GM23338 (cell line): ENCODE measurements at regions not wholly inside any gene's neighbourhood (a gene's known extent, or its start where the extent isn't known, plus 50 kb on each side); places are given as distances from the start of the nearest gene placed in this dataset.

Experiments used
- ATAC-seq: fragments of 200-7000 bp; cut with Tn5 transposase; 3 replicates; pipeline ENCODE4 v1.9.1; 2020
- DNase-seq: peaks from one replicate; pipeline ENCODE4 v3.0.0-alpha.2; 2015; ENCODE audit warnings: low spot score
- H2AFZ ChIP-seq: fragments of 200-600 bp; sonication (generic); 2 replicates; pipeline ENCODE4 v1.8.0; 2016; ENCODE audit warnings: antibody characterized with exemption, mild to moderate bottlenecking, moderate library complexity
- H3F3A ChIP-seq: fragments of 200-600 bp; sonication (generic); replicated peaks from 2 replicates; pipeline ENCODE4 v1.8.0; 2017; ENCODE audit warnings: antibody characterized with exemption, mixed run types, low read depth
- H3K27ac ChIP-seq: fragments of 200-600 bp; sonication (generic); 2 replicates; pipeline ENCODE4 v1.6.1; 2016; ENCODE audit warnings: low read depth
- H3K27me3 ChIP-seq: fragments of 200-600 bp; sonication (generic); 2 replicates; pipeline ENCODE4 v1.8.0; 2016; ENCODE audit warnings: mild to moderate bottlenecking, mixed run types, moderate library complexity; ENCODE audit not compliant: insufficient read depth
- H3K36me3 ChIP-seq: fragments of 200-600 bp; sonication (generic); 2 replicates; pipeline ENCODE4 v1.8.0; 2016; ENCODE audit warnings: mild to moderate bottlenecking; ENCODE audit not compliant: insufficient read depth
- H3K4me1 ChIP-seq: fragments of 200-600 bp; sonication (generic); 2 replicates; pipeline ENCODE4 v1.8.0; 2016; ENCODE audit warnings: mild to moderate bottlenecking, moderate library complexity; ENCODE audit not compliant: insufficient read depth
- H3K4me2 ChIP-seq: fragments of 200-600 bp; sonication (generic); 2 replicates; pipeline ENCODE4 v1.7.1; 2017; ENCODE audit warnings: mixed run types
- H3K4me3 ChIP-seq: fragments of 200-600 bp; sonication (generic); 2 replicates; pipeline ENCODE4 v1.6.1; 2016; ENCODE audit warnings: mixed run types
- H3K79me2 ChIP-seq: fragments of 200-600 bp; sonication (generic); replicated peaks from 2 replicates; pipeline ENCODE4 v1.8.0; 2017; ENCODE audit warnings: mild to moderate bottlenecking; ENCODE audit not compliant: insufficient read depth
- H3K9me2 ChIP-seq: fragments of 200-600 bp; sonication (generic); 2 replicates; pipeline ENCODE4 v1.8.0; 2017; ENCODE audit not compliant: insufficient read depth
- H4K20me1 ChIP-seq: fragments of 200-600 bp; sonication (generic); replicated peaks from 2 replicates; pipeline ENCODE4 v1.8.0; 2017; ENCODE audit warnings: mild to moderate bottlenecking; ENCODE audit not compliant: insufficient read depth
- H3K27ac Mint-ChIP-seq: 2 replicates; pipeline ENCODE4 v1.8.0; 2020; ENCODE audit warnings: inconsistent platforms, mild to moderate bottlenecking, moderate library complexity, mixed read lengths
- H3K27me3 Mint-ChIP-seq: 3 replicates; pipeline ENCODE4 v1.8.0; 2022; ENCODE audit warnings: low read depth, mild to moderate bottlenecking, moderate library complexity, mixed read lengths, inconsistent platforms; ENCODE audit not compliant: insufficient read depth, poor library complexity
- H3K36me3 Mint-ChIP-seq: 3 replicates; pipeline ENCODE4 v1.8.0; 2021; ENCODE audit warnings: low read depth, mild to moderate bottlenecking, inconsistent platforms, moderate library complexity, mixed read lengths
- H3K4me1 Mint-ChIP-seq: 3 replicates; pipeline ENCODE4 v1.8.0; 2020; ENCODE audit warnings: mild to moderate bottlenecking, inconsistent platforms, mixed read lengths
- H3K4me3 Mint-ChIP-seq: 3 replicates; pipeline ENCODE4 v1.8.0; 2021; ENCODE audit warnings: moderate library complexity, mild to moderate bottlenecking, inconsistent platforms, mixed read lengths
- H3K9me3 Mint-ChIP-seq: 3 replicates; pipeline ENCODE4 v1.8.0; 2020; ENCODE audit warnings: moderate library complexity, mild to moderate bottlenecking, inconsistent platforms, mixed read lengths
- EZH2 ChIP-seq: fragments of 200-600 bp; sonication (generic); IDR thresholded peaks from one replicate; pipeline ENCODE4 v1.8.0; 2017; ENCODE audit warnings: antibody characterized with exemption, mild to moderate bottlenecking, low read depth; ENCODE audit not compliant: unreplicated experiment
- STAT1 ChIP-seq: IDR thresholded peaks from one replicate; pipeline ENCODE4 v1.6.1; 2016; ENCODE audit warnings: antibody characterized with exemption; ENCODE audit not compliant: unreplicated experiment
- ZNF114 ChIP-seq: fragments of 250-450 bp; sonication (Bioruptor Pico); IDR thresholded peaks from 2 replicates; pipeline ENCODE4 v1.5.0; 2020; ENCODE audit warnings: mild to moderate bottlenecking, moderate library complexity
- TF ChIP-seq, protein P1 (sequence below): fragments of 250-450 bp; sonication (Bioruptor Pico); IDR thresholded peaks from 2 replicates; pipeline ENCODE4 v1.5.0; 2020; ENCODE audit warnings: mild to moderate bottlenecking, moderate library complexity
- TF ChIP-seq, protein P2 (sequence below), 2 experiments: fragments of 200-600 bp in 1 of 2; sonication (generic) in 1 of 2; conservative IDR thresholded peaks; 2 replicates each; pipeline versions ENCODE4 v1.5.1 to v1.6.1; 2016 to 2017; ENCODE audit warnings: antibody characterized with exemption in 2 of 2, low read depth in 2 of 2, mild to moderate bottlenecking in 2 of 2, moderate library complexity in 1 of 2

- TF ChIP-seq, protein P1, sequence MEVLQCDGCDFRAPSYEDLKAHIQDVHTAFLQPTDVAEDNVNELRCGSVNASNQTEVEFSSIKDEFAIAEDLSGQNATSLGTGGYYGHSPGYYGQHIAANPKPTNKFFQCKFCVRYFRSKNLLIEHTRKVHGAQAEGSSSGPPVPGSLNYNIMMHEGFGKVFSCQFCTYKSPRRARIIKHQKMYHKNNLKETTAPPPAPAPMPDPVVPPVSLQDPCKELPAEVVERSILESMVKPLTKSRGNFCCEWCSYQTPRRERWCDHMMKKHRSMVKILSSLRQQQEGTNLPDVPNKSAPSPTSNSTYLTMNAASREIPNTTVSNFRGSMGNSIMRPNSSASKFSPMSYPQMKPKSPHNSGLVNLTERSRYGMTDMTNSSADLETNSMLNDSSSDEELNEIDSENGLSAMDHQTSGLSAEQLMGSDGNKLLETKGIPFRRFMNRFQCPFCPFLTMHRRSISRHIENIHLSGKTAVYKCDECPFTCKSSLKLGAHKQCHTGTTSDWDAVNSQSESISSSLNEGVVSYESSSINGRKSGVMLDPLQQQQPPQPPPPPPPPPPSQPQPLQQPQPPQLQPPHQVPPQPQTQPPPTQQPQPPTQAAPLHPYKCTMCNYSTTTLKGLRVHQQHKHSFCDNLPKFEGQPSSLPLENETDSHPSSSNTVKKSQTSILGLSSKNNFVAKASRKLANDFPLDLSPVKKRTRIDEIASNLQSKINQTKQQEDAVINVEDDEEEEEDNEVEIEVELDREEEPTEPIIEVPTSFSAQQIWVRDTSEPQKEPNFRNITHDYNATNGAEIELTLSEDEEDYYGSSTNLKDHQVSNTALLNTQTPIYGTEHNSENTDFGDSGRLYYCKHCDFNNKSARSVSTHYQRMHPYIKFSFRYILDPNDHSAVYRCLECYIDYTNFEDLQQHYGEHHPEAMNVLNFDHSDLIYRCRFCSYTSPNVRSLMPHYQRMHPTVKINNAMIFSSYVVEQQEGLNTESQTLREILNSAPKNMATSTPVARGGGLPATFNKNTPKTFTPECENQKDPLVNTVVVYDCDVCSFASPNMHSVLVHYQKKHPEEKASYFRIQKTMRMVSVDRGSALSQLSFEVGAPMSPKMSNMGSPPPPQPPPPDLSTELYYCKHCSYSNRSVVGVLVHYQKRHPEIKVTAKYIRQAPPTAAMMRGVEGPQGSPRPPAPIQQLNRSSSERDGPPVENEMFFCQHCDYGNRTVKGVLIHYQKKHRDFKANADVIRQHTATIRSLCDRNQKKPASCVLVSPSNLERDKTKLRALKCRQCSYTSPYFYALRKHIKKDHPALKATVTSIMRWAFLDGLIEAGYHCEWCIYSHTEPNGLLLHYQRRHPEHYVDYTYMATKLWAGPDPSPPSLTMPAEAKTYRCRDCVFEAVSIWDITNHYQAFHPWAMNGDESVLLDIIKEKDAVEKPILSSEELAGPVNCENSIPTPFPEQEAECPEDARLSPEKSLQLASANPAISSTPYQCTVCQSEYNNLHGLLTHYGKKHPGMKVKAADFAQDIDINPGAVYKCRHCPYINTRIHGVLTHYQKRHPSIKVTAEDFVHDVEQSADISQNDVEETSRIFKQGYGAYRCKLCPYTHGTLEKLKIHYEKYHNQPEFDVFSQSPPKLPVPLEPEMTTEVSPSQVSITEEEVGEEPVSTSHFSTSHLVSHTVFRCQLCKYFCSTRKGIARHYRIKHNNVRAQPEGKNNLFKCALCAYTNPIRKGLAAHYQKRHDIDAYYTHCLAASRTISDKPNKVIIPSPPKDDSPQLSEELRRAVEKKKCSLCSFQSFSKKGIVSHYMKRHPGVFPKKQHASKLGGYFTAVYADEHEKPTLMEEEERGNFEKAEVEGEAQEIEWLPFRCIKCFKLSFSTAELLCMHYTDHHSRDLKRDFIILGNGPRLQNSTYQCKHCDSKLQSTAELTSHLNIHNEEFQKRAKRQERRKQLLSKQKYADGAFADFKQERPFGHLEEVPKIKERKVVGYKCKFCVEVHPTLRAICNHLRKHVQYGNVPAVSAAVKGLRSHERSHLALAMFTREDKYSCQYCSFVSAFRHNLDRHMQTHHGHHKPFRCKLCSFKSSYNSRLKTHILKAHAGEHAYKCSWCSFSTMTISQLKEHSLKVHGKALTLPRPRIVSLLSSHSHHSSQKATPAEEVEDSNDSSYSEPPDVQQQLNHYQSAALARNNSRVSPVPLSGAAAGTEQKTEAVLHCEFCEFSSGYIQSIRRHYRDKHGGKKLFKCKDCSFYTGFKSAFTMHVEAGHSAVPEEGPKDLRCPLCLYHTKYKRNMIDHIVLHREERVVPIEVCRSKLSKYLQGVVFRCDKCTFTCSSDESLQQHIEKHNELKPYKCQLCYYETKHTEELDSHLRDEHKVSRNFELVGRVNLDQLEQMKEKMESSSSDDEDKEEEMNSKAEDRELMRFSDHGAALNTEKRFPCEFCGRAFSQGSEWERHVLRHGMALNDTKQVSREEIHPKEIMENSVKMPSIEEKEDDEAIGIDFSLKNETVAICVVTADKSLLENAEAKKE (CRISPR knock-in tag), result no peak
- no peak for TF ChIP-seq STAT1
Observed at GRCh38 chr3:87796843-87797185, 262.0 kb downstream of the CGGBP1 start (continued).

GRCh38 chr3:87796137-87796842 is 262.5 kb downstream of the CGGBP1 start:
- H3K4me2 ChIP-seq, result no peak overlapping the region
- H3K27me3 Mint-ChIP-seq, result peaks cover 26% of the 10 kb centered on the region
- no peaks in the 10 kb centered on the region for H3K36me3 Mint-ChIP-seq

More at GRCh38 chr3:87796137-87796842, 262.5 kb downstream of the CGGBP1 start:
- no peak overlapping the region for H3K27ac Mint-ChIP-seq
- Histone ChIP-seq H3K27ac (no peak overlapping the region), H4K20me1 (no peaks in the 10 kb centered on the region), H3K27me3 (peaks cover 33% of the 10 kb centered on the region), H3K36me3 (no peaks in the 10 kb centered on the region), H2AFZ (no peak overlapping the region), H3K9me2 (no peaks in the 10 kb centered on the region), H3K4me3 (no peak overlapping the region), H3K79me2 (no peaks in the 10 kb centered on the region), H3F3A (no peaks in the 10 kb centered on the region), H3K4me1 (peaks cover 10% of the 10 kb centered on the region)
- TF ChIP-seq ZNF114 (CRISPR knock-in tag) (no peak), EZH2 (no peak)
- TF ChIP-seq, protein P2, sequence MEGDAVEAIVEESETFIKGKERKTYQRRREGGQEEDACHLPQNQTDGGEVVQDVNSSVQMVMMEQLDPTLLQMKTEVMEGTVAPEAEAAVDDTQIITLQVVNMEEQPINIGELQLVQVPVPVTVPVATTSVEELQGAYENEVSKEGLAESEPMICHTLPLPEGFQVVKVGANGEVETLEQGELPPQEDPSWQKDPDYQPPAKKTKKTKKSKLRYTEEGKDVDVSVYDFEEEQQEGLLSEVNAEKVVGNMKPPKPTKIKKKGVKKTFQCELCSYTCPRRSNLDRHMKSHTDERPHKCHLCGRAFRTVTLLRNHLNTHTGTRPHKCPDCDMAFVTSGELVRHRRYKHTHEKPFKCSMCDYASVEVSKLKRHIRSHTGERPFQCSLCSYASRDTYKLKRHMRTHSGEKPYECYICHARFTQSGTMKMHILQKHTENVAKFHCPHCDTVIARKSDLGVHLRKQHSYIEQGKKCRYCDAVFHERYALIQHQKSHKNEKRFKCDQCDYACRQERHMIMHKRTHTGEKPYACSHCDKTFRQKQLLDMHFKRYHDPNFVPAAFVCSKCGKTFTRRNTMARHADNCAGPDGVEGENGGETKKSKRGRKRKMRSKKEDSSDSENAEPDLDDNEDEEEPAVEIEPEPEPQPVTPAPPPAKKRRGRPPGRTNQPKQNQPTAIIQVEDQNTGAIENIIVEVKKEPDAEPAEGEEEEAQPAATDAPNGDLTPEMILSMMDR (conservative IDR thresholded peaks at IDR 0.05; ENCODE audit: low read depth in 2 of 2), result no peak
- DNase-seq (no peak), ATAC-seq (no peak)
- H3K4me3 Mint-ChIP-seq, result no peak overlapping the region
- peaks cover 23% of the 10 kb centered on the region for H3K4me1 Mint-ChIP-seq
- H3K9me3 Mint-ChIP-seq, result no peaks in the 10 kb centered on the region
